Smooth muscle cell of the brain vasculature (primary cell): ENCODE measurements at regions not wholly inside any gene's neighbourhood (a gene's known extent, or its start where the extent isn't known, plus 50 kb on each side); places are given as distances from the start of the nearest gene placed in this dataset.
"Not testable (repeated sequence)": the region's sequence is repeated elsewhere in the genome, so short reads cannot be mapped to it uniquely, and the experiment has no call there.

Experiments used
- DNase-seq: peaks from one replicate; pipeline ENCODE4 v3.0.0-alpha.2; 2012; ENCODE audit warnings: low read depth, low spot score

- no peak for DNase-seq
These were observed 364.2 kb upstream of the CNTN3 start for GRCh38 chr3:74978684-74979083.

- not testable (repeated sequence) for DNase-seq
These were observed 370.8 kb upstream of the CNTN3 start for GRCh38 chr3:74985028-74985904.

GRCh38 chr3:74988095-74988494 is 373.6 kb upstream of the CNTN3 start:
- no peak for DNase-seq

- DNase-seq = no peak
These were observed 378.4 kb upstream of the CNTN3 start for GRCh38 chr3:74992898-74993297.

- no peak for DNase-seq
These were observed 386.9 kb upstream of the CNTN3 start for GRCh38 chr3:75001330-75001729.

GRCh38 chr3:75012791-75013331 is 398.4 kb upstream of the CNTN3 start:
- no peak for DNase-seq

GRCh38 chr3:75014008-75014407 is 399.5 kb upstream of the CNTN3 start:
- no peak for DNase-seq

GRCh38 chr3:75015280-75015679 is 400.8 kb upstream of the CNTN3 start:
- no peak for DNase-seq

- DNase-seq = no peak
These were observed 420.7 kb upstream of the CNTN3 start for GRCh38 chr3:75035146-75035545.

- DNase-seq = no peak
These were observed 428.5 kb upstream of the CNTN3 start for GRCh38 chr3:75042941-75043340.

- no peak for DNase-seq
These were observed 434.2 kb upstream of the CNTN3 start for GRCh38 chr3:75048650-75049049.

GRCh38 chr3:75049533-75049932 is 435.1 kb upstream of the CNTN3 start:
- no peak for DNase-seq

- DNase-seq = no peak
These were observed 444.7 kb upstream of the CNTN3 start for GRCh38 chr3:75059120-75059519.

GRCh38 chr3:75061806-75062205 is 447.3 kb upstream of the CNTN3 start:
- DNase-seq = no peak

GRCh38 chr3:75075158-75075557 is 460.7 kb upstream of the CNTN3 start:
- no peak for DNase-seq

- no peak for DNase-seq
These were observed 462.0 kb upstream of the CNTN3 start for GRCh38 chr3:75076481-75076880.

GRCh38 chr3:75078290-75078689 is 463.8 kb upstream of the CNTN3 start:
- no peak for DNase-seq

- DNase-seq = no peak
These were observed 468.4 kb upstream of the CNTN3 start for GRCh38 chr3:75082845-75083244.

GRCh38 chr3:75089841-75090240 is 475.4 kb upstream of the CNTN3 start:
- DNase-seq = no peak

GRCh38 chr3:75101329-75102147 is 487.1 kb upstream of the CNTN3 start:
- no peak for DNase-seq

- no peak for DNase-seq
These were observed 496.3 kb upstream of the CNTN3 start for GRCh38 chr3:75110741-75111140.

GRCh38 chr3:75115695-75116094 is 501.2 kb upstream of the CNTN3 start:
- DNase-seq = no peak

GRCh38 chr3:75118779-75119178 is 504.3 kb upstream of the CNTN3 start:
- no peak for DNase-seq
